ENCODE measurements at regions not wholly inside any gene's neighbourhood (a gene's known extent, or its start where the extent isn't known, plus 50 kb on each side); places are given as distances from the start of the nearest gene placed in this dataset.
"Not testable (repeated sequence)": the region's sequence is repeated elsewhere in the genome, so short reads cannot be mapped to it uniquely, and the experiment has no call there.

- DNase-seq (ENCODE audit: extremely low spot score) = no peak
- no peak for TF ChIP-seq CTCF (IDR thresholded peaks at IDR 0.05; ENCODE audit: control extremely low read depth, extremely low read depth, low read depth, missing control alignments)
- ChIA-PET CTCF (no interaction called here), POLR2A (no interaction called here)
Measured at GRCh38 chr4:122083989-122084388, 68.1 kb upstream of the BLTP1 start.

GRCh38 chr4:122083351-122083750 is 68.8 kb upstream of the BLTP1 start:
- ChIA-PET CTCF (no interaction called here), POLR2A (no interaction called here)
- TF ChIP-seq CTCF (IDR thresholded peaks at IDR 0.05; ENCODE audit: control extremely low read depth, extremely low read depth, low read depth, missing control alignments) = no peak
- no peak for DNase-seq (ENCODE audit: extremely low spot score)

- no peak for TF ChIP-seq CTCF (IDR thresholded peaks at IDR 0.05; ENCODE audit: control extremely low read depth, extremely low read depth, low read depth, missing control alignments)
- ChIA-PET CTCF (no interaction called here), POLR2A (no interaction called here)
- no peak for DNase-seq (ENCODE audit: extremely low spot score)
Measured at GRCh38 chr4:122082661-122083060, 69.5 kb upstream of the BLTP1 start.

- DNase-seq (ENCODE audit: extremely low spot score); CTCF ChIA-PET; POLR2A ChIA-PET: not testable (repeated sequence)
Measured at GRCh38 chr4:122077653-122078052, 74.5 kb upstream of the BLTP1 start.

- DNase-seq (ENCODE audit: extremely low spot score); POLR2A ChIA-PET; CTCF ChIA-PET: not testable (repeated sequence)
Measured at GRCh38 chr4:122076835-122077234, 75.3 kb upstream of the BLTP1 start.

GRCh38 chr4:122073615-122074014 is 78.5 kb upstream of the BLTP1 start:
- ChIA-PET CTCF (no interaction called here), POLR2A (no interaction called here)
- no peak for DNase-seq (ENCODE audit: extremely low spot score)
- TF ChIP-seq CTCF (IDR thresholded peaks at IDR 0.05; ENCODE audit: control extremely low read depth, extremely low read depth, low read depth, missing control alignments) = no peak

GRCh38 chr4:122065915-122066314 is 86.2 kb upstream of the BLTP1 start:
- ChIA-PET CTCF (interaction anchor here (1.5 to 1.8 kb wide), 2 partner anchors 21 to 116 kb away, joined by 3 to 4 read pairs; no protein-coding TSS in a partner anchor), POLR2A (interaction anchor here (0.6 kb wide), 1 partner anchor 1760 kb away, joined by 3 read pairs; no protein-coding TSS in a partner anchor)
- TF ChIP-seq CTCF (IDR thresholded peaks at IDR 0.05; ENCODE audit: control extremely low read depth, extremely low read depth, low read depth, missing control alignments) = no peak
- no peak for DNase-seq (ENCODE audit: extremely low spot score)

- DNase-seq (ENCODE audit: extremely low spot score) = no peak
- ChIA-PET POLR2A (no interaction called here), CTCF (interaction anchor here (1.3 to 1.5 kb wide), 2 partner anchors 21 to 115 kb away, joined by 3 read pairs; no protein-coding TSS in a partner anchor)
- TF ChIP-seq CTCF (IDR thresholded peaks at IDR 0.05; ENCODE audit: control extremely low read depth, extremely low read depth, low read depth, missing control alignments) = no peak
Measured at GRCh38 chr4:122065149-122065548, 87.0 kb upstream of the BLTP1 start.

Data from GM10248 (cell line).